AG10803 (cell line): ENCODE measurements at regions not wholly inside any gene's neighbourhood (a gene's known extent, or its start where the extent isn't known, plus 50 kb on each side); places are given as distances from the start of the nearest gene placed in this dataset.

ENCODE experiments used
- DNase-seq: peaks from one replicate; pipeline ENCODE4 v3.0.0; 2010; ENCODE audit warnings: low read depth
- H3K4me3 ChIP-seq: 2 replicates; pipeline ENCODE4 v1.5.1; 2011; ENCODE audit warnings: mild to moderate bottlenecking, low read length, control low read depth
- CTCF ChIP-seq: conservative IDR thresholded peaks from 2 replicates; pipeline ENCODE4 v1.5.1; 2011; ENCODE audit warnings: mild to moderate bottlenecking, low read length, control low read depth, inconsistent platforms

GRCh38 chr7:69217516-69218350, 380.5 kb upstream of the AUTS2 start:
- TF ChIP-seq CTCF, result no peak
- DNase-seq, result peak; percentile 32
- H3K4me3 ChIP-seq, result peak overlapping the region; percentile 18

GRCh38 chr7:69218576-69218975, 379.7 kb upstream of the AUTS2 start:
- peak; percentile 51 for DNase-seq
- no peak for TF ChIP-seq CTCF

DNA sequence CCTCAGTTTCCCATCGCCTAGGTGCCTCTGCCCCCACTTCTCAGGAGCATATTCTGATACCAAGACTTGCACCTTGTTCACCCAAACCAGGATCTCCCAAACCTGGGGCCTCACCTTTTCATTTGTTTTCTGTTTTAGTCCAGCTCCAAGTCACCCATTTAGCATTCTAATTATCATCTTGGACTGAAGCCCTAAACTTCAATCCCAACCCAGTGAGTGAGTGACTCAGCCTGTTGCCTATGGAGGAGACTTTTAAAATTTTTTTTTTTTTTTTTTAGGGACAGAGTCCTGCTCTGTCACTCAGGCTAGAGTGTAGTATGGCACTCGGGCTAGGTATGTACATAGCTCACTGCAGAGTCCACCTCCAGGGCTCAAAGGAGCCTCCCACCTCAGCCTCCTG, 378.9 kb upstream of the AUTS2 start:
- peak; percentile 29 for DNase-seq
- H3K4me3 ChIP-seq, result no peak overlapping the region
- TF ChIP-seq CTCF, result no peak

More at GRCh38 chr7:69218576-69218975, 379.7 kb upstream of the AUTS2 start:
- H3K4me3 ChIP-seq, result no peak overlapping the region

GRCh38 chr7:69225259-69225943, 372.9 kb upstream of the AUTS2 start:
- H3K4me3 ChIP-seq, result no peak overlapping the region
- TF ChIP-seq CTCF, result no peak

DNA sequence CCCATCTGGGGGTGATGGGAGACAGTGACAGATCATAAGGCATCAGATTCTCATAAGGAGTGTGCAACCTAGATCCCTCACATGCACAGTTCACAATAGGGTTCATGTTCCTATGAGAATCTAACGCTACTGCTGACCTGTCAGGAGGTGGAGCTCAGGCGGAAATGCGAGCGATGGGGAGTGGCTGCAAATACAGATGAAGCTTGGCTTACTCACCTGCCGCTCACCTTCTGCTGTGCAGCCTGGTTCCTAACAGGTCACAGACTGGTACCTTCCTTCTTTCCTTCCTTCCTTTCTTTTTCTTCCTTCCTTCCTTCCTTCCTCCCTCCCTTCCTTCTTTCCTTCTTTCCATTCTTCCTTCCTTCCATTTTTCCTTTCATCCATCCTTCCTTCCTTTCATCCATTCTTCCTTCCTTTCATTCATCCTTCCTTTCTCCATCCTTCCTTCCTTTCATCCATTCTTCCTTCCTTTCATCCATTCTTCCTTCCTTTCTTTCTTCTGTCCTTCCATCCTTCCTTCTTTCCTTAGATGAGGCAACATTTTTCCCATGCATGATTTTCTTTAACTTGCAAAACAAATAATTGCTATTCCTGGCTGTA, 370.0 kb upstream of the AUTS2 start:
- H3K4me3 ChIP-seq, result no peak overlapping the region
- no peak for TF ChIP-seq CTCF
- no peak for DNase-seq

More at GRCh38 chr7:69225259-69225943, 372.9 kb upstream of the AUTS2 start:
- no peak for DNase-seq

DNA sequence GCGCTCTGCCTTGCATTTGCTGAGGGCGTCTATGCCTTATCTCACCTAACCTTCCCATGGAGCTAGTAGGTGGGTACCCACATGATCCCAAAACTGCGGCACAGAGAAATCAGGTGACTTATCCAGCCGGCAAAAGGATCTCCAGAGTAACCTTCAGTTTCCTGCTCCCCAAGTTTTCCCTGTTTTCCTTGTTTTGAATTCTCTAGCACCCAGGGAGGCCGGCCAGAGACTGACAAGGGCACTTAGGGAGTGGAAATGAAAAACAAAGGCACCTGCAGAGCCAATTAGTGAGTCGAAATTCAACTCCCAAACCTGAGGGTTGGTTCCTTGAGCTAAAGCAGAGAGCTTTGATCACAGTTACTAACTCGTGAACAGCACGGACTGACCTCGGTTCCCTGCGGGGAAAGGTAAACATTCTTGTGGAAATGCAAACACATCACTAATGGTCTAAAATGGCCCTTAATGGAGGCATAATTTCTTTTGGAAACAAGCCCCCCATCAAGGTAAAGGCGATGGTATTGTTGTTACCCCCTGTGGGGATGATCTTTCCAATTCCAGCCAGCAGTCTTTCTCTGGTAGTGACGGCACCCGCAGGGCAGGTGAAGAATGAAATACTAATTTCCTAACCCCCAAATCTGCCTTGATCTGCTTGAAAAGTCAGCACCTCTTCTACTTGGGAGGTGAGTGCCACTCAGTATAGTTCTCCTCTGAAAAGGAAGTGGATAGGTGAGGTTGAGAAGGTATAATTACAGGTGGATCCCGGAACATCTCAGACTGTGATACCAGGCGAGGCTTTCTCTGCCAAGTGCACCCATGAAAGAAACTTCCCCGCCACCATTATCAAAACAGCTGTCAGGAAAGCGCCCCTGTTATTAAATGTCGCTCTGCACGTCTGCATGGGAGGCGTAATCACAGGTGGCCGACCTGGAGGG, 365.6 kb upstream of the AUTS2 start:
- DNase-seq, result no peak
- no peak overlapping the region for H3K4me3 ChIP-seq
- TF ChIP-seq CTCF, result no peak
